ENCODE measurements at regions not wholly inside any gene's neighbourhood (a gene's known extent, or its start where the extent isn't known, plus 50 kb on each side); places are given as distances from the start of the nearest gene placed in this dataset.
"Not testable (repeated sequence)": the region's sequence is repeated elsewhere in the genome, so short reads cannot be mapped to it uniquely, and the experiment has no call there.

DNA sequence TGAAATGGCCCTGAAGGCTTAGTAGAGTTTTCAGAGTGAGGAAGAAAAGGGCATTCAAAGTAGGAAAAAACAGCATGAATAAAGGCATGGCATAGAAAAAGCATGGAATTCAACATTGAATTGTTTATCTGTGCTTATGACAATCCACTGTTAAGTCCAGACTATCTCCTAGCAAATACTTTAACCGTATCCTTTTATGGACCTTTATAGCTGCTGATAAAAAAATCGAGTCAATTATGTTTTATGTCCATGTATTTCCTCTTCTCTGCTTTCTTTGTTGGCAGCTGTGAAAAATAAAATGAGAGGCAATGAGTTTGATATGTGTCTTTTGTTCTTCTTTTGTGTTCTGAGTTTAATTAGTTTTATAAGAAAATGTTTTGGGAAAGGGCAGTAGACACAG is 70.4 kb downstream of the TDRD15 start:
- no peak for DNase-seq

DNA sequence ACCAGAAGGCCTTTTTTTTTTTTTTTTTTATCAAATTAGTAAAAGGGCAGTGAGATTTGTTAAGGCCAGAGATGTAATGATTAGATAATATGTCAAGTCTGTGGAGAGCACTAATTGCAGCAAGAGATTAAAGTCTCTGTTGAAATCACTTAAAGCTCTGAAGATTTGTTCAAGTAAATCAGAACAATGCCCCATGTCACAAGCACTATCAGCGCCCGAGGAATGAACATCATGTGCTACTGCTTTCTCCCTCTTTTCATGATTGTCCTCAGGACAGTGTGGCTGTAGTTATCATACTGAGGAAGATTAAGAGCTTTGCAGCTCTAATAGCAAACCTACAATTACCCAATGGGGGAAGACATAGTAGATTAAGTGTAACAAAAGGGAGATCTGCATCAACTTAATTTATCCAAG is 71.1 kb downstream of the TDRD15 start:
- no peak for DNase-seq

DNA sequence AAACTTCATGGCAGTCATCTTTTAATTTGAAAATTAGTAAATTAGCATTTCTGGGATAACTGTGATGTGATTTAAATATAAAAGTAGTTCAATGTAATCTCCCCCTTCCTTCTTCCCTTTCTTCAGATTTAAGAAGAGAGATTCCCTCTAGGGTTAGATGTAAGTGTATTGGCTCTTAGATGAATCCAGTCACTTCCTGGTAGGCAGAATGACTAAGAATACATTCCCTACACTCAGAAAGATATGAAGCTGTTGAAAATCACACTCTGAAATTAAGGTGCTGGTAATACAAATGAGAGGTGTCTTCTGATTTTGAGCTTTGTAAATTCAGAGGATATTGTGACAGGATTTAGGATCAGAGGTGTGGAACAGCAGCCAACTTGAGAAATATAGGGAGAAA is 71.6 kb downstream of the TDRD15 start:
- no peak for DNase-seq

DNA sequence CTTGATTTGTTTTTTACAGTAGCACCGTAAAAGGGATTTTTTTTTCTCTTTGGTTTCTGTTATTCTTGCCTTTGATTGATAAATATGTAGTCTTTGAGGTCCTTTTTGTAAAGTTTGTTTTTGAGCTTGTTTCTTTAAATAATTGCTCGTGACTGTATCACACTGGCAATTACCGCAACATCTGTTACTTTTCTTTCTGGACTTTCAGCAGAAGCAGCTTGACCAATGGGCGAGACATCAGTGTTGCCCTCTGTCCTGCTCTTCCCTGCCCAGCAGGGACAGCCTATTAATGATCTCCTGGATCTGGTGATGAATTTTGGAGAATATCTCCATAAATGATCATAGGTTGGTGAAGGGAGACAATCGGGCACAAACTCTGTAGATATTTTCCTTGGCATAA is 74.9 kb downstream of the TDRD15 start:
- no peak for DNase-seq

DNA sequence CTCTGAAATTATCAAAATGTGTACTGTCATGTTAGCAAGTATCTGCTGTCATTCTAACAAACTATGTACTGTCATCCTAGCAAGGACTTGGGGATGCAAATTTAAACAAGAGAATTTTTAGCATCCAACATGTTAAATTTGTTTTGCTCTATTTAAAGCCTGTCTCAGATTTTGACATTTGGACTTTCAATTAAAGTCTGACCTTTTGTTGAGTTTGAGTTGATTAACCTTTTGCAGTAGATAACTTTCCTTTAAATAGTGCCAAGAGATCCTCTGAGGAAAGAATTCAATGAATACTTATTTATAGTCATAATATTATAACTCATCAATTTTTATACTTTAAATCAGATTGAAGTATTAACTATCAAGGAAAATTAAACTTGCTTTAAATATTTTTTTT is 80.2 kb downstream of the TDRD15 start:
- DNase-seq, result no peak

DNA sequence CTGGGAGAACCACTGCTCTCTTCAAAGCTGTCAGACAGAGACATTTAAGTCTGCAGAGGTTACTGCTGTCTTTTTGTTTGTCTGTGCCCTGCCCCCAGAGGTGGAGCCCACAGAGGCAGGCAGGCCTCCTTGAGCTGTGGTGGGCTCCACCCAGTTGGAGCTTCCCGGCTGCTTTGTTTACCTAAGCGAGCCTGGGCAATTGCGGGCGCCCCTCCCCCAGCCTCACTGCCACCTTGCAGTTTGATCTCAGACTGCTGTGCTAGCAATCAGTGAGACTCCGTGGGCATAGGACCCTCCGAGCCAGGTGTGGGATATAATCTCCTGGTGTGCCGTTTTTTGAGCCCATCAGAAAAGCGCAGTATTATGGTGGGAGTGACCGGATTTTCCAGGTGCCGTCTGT is 90.3 kb downstream of the TDRD15 start:
- DNase-seq, result not testable (repeated sequence)

DNA sequence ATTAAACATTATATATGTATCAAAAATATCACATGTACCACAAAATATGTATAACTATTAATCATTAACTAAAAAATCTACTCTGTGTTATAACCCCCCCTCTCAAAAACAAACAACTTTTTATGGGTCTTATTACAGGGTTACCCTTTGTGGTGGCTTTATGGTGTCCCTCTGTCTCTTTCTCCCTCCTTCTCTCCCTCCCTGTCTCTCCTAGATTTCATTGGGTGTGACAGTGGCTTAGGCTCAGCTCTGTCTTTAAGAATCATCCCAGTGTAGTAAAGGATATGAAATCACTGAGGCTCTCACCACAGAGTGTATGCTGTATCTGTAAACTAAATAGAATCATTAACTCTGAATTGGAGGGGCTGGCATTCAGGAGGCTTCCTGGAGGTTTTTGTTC is 93.7 kb downstream of the TDRD15 start:
- no peak for DNase-seq

DNA sequence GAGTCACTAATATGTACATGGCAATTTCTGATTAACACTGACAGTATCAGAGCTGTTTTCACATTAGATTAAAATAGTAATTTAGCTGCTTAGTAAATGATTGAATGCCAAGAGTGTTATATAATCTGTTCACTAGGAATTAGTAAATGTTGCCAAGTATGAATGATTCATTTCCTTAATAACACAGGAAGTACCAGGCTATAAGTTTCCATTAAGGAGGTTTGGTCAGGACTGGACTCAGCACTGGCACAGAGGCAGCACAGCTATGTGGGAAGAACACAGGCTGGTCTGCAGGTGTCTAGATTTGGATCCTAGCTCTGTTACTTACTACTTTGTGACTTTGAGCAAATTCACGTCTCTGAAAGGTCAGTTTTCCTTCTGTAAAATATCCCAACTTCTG is 97.2 kb downstream of the TDRD15 start:
- no peak for DNase-seq

DNA sequence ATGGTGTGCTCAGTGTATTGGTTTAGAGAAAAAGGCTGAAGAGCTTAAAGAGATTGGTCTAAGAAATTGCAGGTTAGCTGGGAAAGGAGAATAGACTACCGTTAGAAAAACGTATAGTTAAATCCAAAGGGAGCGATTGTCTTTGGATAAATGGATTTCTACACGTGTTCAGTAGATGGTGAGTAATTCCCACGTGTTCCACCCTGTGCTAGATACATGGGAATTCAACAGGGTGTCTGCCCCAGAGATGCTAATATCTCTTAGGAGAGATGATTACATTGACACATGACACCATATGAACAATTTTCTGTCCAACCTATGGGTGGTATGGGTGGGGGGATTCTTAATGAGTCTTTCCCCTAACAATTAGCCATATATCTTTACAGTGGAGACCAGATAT is 99.8 kb downstream of the TDRD15 start:
- no peak for DNase-seq

DNA sequence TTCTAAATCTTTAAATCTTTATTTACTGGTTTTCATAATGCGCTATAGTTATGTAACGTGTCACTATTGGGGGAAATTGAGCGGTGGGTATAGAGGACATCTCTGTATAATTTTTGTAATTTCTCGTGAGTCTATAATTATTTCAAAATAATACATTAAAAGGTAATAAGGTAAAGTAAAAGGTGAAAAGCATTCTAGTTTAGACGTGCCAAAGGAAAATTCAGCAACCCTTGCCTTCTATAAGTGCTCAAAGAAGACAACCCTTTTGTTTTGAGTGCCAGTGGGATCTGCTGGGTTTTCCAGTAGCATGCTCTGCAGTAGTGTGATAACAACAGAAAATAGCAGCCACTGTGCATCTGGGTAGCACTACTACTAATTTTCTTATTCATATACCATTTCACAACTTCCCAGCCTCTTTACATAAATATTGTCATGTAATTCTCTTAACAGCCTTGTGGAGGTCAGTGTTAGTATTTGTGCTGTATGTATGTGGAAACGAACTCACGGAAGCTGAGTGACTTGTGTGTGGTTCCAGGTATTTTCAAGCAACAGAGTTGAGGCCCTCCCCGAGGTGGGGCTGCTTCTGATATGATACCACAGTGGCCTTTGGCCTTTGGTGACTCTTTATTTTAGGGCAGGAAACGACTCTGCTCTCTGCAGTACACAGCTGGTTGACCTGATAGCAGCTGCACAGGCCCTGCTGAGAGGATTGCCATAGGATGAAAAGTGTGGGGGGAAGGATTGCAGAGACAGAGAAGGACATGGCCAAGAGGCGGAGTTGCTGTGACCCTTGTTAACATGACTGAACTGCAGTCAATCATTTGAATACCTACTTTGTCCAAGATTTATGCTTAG is 104.5 kb downstream of the TDRD15 start:
- no peak for DNase-seq

DNA sequence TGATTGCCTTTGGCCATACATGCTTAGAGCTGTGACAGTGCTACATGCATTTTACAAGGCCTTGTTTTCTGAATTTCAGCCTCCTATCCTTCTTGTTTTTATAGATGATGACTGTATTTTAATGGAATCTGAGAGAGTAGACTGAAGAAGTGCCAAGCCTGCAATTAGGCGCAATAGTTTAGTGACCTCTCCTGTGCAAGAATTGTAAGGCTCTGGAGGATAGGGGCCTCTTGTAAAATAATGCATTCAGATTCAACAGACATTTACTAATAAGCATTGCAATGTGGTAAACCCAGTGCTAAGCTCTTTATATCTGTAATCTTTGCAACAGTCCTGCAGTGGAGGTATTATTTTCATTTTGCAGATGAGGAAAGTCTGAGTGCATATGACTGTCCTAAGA is 105.5 kb downstream of the TDRD15 start:
- no peak for DNase-seq

DNA sequence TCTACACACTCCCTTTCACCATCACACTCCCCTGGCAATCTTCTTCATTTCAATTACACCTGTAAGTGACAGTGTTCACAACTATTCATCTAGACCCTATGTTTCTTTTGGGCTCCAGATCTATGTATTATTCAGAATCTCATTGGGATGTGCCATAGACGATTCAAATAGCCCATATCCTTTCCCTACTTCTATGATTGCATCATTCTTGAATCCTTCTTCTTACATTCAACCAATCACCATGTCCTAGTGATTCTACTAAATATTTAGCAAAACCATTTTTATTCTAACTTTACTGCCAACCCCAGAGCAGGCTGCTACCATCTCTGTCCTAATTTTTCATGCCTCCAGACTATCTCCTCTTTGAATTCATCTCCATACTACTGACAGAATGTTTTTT is 106.4 kb downstream of the TDRD15 start:
- DNase-seq, result no peak

DNA sequence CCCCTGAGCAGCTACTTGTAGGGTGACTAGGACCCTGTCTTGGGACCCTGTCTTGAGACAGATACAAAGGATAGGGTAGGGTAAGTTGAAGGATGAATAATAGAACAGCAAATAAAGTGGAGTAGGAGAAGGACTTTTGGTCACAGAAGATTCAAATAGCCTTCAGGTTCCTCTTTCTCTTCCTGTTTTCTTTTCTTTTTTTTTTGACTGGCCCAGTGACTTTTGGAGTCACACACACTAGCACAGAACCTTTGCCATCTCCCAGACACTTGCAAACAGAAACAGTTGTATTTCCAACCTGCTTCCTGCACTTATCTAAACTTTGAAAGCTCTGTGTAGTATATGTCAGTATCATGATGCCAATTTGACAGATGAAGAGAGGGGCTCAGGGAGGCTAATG is 108.2 kb downstream of the TDRD15 start:
- no peak for DNase-seq

DNA sequence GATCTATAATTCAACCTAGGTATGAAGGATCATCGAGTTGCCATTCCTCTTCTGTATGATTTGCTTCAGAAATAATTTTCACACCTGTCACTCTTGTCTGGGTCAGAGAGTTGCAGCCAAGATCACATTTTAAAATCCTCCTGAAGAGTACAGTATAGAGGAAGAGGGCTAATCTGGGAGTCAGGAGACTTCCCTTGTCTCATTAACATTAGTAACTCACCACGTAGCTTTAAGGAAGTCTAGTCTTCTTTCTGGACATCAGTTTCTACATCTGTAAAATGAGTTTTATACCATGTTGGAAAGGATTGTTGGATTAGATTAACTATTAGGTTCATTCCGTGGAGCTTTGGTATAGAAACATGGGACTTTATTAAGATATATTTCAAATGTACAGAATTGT is 109.4 kb downstream of the TDRD15 start:
- DNase-seq, result no peak

DNA sequence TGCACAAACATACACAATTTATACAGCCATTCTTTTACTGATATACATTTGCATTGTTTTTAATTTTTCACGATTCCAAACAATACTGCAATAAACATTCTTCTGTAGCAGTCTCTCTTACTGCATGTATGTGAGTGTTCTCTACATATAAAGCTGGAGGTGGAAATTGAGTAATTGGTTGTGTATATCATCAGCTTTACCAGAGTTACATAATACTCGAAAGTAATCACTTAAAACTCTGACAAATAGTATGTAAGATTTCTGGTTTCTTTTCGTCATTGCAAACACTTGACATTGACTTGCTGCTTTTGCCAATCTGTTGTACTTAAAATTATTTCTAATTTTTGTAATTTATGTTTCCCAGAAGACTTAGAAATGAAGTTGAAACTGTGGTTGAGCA is 110.2 kb downstream of the TDRD15 start:
- no peak for DNase-seq

DNA sequence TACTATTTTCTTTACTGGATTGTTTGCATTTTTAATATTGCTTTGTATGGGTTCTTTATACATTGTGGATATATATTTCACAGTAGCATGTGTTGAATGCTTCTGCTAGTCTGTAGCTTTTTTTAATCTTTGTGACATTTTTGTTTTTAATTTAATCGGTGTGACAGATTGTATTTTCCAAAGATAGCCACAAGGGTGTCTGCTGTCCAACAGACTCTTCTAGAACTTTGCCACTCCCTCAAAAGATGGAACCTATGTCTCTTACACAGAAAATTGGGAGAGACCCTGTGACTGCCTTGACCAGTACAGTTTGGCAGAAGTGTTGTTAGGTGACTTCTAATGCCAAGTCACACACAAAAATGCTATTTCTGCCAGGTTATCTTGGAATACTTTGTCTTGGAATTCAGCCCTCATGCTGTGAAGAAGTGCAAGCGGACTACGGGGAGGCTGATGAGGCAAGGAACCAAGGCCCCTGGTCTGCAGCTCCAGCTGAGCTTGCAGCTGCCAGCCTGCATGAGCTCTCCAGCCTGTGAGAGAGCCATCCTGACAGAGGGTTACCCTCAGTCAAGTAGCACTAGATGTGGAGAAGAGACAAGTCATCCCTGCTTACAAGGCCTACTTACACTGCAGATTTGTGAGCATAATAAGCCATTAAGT is 110.8 kb downstream of the TDRD15 start:
- DNase-seq, result no peak

DNA sequence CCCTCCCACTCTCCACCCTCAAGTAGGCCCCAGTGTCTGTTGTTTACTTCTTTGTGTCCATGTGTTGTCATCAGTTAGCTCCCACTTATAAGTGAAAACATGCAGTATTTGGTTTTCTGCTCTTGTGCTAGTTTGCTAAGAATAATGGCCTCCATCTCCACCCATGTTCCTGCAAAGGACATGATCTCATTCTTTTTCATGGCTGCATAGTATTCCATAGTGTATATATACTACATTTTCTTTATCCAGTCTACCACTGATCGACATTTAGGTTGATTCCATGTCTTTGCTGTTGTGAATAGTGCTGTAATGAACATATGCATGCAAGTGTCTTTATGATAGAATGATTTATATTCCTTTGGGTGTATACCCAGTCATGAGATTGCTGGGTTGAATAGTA is 116.0 kb downstream of the TDRD15 start:
- not testable (repeated sequence) for DNase-seq

DNA sequence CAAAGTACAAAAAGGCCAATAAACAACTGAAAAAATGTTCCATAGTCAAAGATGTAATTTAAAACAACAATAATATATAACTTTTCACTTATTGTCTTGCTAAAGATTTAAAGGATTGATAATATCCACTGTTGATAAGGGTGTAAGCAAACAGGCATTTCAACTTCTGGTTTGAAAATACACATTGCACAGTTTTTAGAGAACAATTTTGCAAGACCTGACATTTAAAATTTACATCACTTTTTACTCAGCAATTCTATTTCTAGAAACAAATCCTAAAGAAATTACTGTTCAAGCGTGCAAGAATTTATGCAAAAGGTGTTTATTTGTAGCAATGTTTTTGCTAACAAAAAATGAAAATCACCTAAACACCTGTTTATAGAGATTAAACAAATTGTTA is 120.4 kb downstream of the TDRD15 start:
- no peak for DNase-seq

DNA sequence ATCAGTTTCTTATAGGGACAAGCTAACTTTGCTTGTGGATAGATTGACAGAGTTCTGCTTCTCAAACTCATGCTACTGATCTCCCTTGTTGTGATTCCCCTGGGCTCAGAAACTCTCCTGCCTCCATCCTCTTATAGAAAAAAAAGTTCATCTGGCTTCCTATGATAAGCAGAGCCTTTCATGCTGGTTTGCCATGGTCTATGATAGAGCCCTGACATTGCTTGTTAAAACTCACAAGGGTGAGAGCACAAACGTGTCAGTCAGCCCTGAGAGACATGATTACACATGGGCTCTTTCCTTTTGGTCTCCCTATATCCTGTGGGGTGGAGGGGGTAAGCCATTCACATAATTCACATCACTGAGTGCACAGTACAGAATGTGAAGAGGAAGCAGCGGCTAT is 121.8 kb downstream of the TDRD15 start:
- DNase-seq, result no peak

DNA sequence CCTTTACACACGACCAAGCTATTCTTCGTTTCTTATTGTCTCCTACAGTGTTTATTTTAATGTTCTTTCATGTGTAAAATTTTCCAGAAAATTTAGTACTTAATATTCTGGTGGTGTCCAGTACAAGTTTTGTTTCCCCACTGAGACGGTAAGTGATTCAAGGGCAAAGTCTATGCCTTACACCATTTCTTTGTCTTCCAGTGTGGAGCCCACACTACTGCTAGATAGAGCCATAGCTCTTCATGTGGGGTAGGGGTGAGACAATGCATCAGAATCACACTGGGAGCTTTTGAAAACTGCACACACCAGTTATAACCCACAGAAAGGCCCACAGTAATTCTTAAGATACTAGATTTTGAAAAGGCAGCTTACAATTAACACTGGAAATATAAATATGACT is 125.6 kb downstream of the TDRD15 start:
- DNase-seq, result no peak

DNA sequence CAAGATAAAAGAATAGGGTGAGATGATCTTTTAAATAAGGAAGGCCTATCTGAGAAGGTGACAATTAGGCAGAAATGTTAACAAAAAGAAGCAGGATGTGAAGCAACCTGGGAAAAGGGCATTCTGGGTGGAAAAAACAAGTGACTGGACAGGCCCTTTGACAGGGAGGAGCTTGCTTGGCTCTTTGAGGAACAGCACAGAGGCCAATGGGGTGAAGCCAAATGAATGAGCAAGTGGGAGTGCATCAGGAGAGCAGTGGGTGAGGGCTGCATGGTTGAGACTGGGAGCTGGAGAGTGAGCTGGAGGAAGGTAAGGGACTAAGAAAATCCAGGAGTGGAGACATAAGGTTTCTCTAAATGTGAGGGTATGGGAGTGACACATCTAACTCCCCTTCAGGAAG is 126.9 kb downstream of the TDRD15 start:
- no peak for DNase-seq

DNA sequence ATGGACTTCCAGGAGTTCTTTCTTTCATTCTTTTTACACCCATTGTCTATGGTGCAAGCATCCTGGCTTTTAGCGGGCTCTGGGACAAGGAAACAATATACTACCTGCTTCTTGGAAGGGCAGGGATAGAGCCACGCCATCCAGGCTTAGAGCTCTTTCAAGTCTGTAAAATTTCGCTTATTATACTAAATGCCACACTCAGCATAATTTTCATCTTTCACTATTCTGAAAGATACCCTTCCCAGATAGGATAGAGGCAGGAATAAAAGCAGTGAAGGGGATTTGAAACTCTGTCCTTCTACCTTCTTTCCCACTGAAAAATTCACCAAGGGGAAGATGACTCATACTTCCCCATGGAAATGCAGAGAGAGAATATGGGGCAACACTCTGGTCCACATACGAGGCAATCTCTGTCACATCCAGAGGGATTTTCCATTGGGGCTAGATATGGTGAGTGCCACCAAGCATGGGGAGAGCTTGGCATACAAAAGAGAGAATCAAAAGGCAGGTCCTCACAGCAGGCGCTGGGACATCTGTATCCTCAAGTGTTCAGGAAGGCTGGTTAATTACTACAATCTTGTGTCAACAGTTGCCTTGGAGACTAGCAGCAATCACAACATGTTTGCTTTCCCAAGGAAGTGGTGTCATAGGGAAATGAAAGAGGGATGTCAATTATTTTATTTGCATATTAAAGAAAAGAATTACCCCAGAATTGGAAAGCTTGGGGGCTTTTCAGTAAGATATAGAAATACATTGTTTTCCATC is 127.6 kb downstream of the TDRD15 start:
- DNase-seq, result no peak

DNA sequence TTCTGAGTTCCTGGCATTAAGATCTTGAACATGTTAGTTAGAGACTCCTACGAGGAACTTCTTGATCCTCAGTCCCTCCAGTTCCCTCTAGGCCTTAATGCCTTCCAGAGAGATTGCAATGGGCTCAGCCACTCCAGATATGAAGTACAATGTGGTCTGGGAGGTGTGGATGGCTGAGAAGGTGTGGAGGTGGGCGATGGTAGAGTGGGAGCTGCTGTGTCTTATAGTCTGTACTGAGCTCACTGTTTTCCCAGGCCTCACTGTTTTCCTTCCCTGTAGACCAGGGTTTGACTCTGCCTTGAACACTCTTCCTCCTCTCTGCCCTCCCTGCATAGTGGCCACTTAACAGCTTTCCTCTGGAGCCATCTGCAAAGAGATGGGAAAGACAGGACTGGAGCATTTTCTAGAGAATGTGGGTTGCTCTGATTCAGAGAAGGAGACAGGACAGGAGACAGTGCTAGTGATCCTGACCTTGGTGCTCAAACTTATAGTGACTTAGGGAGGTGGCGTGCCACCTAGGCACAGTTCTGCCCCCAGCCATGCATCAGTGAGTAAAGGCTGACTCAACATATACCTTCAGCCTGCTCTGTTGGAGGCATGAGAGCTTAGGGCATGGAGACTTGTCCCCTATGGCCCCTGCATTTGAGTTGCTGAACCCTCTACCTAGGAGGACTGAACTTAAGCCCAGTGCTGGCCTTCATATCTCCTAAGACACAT is 129.7 kb downstream of the TDRD15 start:
- DNase-seq, result no peak
